ENCODE measurements at regions not wholly inside any gene's neighbourhood (a gene's known extent, or its start where the extent isn't known, plus 50 kb on each side); places are given as distances from the start of the nearest gene placed in this dataset.

DNA sequence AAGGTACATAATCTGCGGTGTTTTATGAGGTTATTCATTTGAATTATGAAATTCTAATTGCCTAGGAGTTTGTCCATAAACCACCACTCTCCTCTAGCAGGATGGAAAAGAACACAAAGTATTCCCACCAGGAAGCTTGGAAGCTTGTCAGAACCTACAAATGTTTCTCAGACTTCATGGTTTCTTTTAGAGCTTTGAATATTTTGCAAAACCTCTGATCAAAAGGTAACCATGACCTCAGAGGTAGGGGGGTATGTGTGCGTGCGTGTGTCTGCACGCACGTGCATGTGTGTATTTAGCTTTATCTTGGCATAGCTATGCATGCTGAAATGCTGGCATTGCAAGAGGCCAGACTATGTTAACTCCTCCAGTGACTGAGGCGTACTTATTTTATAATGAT, 847.0 kb downstream of the TLE1 start:
- TF ChIP-seq, protein P1, sequence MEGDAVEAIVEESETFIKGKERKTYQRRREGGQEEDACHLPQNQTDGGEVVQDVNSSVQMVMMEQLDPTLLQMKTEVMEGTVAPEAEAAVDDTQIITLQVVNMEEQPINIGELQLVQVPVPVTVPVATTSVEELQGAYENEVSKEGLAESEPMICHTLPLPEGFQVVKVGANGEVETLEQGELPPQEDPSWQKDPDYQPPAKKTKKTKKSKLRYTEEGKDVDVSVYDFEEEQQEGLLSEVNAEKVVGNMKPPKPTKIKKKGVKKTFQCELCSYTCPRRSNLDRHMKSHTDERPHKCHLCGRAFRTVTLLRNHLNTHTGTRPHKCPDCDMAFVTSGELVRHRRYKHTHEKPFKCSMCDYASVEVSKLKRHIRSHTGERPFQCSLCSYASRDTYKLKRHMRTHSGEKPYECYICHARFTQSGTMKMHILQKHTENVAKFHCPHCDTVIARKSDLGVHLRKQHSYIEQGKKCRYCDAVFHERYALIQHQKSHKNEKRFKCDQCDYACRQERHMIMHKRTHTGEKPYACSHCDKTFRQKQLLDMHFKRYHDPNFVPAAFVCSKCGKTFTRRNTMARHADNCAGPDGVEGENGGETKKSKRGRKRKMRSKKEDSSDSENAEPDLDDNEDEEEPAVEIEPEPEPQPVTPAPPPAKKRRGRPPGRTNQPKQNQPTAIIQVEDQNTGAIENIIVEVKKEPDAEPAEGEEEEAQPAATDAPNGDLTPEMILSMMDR (IDR thresholded peaks at IDR 0.05), result no peak
- no peak for TF ChIP-seq POLR2A (IDR thresholded peaks at IDR 0.05)
